Activated T-cell treated with anti-CD3 and anti-CD28 coated beads, Interleukin-2, amount 50 U/mL, for 4 hours (primary cell): ENCODE measurements at regions not wholly inside any gene's neighbourhood (a gene's known extent, or its start where the extent isn't known, plus 50 kb on each side); places are given as distances from the start of the nearest gene placed in this dataset.

Experiments used
- ATAC-seq, 2 donors: fragments of 200-7000 bp; cut with Tn5 transposase; one replicate each; pipeline ENCODE4 v1.10.0; 2021
- DNase-seq: peaks from one replicate; pipeline ENCODE4 v3.0.0-alpha.2; 2020
- H3K27me3 Mint-ChIP-seq: one replicate; pipeline ENCODE4 v1.8.0; 2021; ENCODE audit warnings: low read depth, mixed read lengths
- H3K36me3 Mint-ChIP-seq: one replicate; pipeline ENCODE4 v1.8.0; 2022; ENCODE audit warnings: mixed read lengths; ENCODE audit not compliant: insufficient read depth
- H3K4me1 Mint-ChIP-seq: one replicate; pipeline ENCODE4 v1.8.0; 2021; ENCODE audit warnings: low read depth, mixed read lengths
- H3K4me3 Mint-ChIP-seq: one replicate; pipeline ENCODE4 v1.8.0; 2021; ENCODE audit warnings: mild to moderate bottlenecking, moderate library complexity, mixed read lengths
- H3K9me3 Mint-ChIP-seq: one replicate; pipeline ENCODE4 v1.8.0; 2021; ENCODE audit warnings: mixed read lengths

- H3K36me3 Mint-ChIP-seq, result no peaks in the 10 kb centered on the region
- H3K4me1 Mint-ChIP-seq, result no peaks in the 10 kb centered on the region
- H3K27me3 Mint-ChIP-seq, result no peaks in the 10 kb centered on the region
- ATAC-seq (no peak), DNase-seq (no peak)
- peaks cover 3% of the 10 kb centered on the region for H3K9me3 Mint-ChIP-seq
- H3K4me3 Mint-ChIP-seq, result no peak overlapping the region
Measured at GRCh38 chr2:80887841-80888378, 583.4 kb upstream of the LRRTM1 start.

GRCh38 chr2:80874374-80874773, 569.8 kb upstream of the LRRTM1 start:
- H3K4me1 Mint-ChIP-seq, result no peaks in the 10 kb centered on the region
- H3K36me3 Mint-ChIP-seq, result no peaks in the 10 kb centered on the region
- DNase-seq (no peak), ATAC-seq (no peak)
- H3K4me3 Mint-ChIP-seq, result no peak overlapping the region
- H3K27me3 Mint-ChIP-seq, result no peaks in the 10 kb centered on the region
- H3K9me3 Mint-ChIP-seq, result peaks cover 16% of the 10 kb centered on the region

GRCh38 chr2:80869858-80870438, 565.4 kb upstream of the LRRTM1 start:
- no peaks in the 10 kb centered on the region for H3K27me3 Mint-ChIP-seq
- no peaks in the 10 kb centered on the region for H3K36me3 Mint-ChIP-seq

GRCh38 chr2:80863147-80863714, 558.7 kb upstream of the LRRTM1 start:
- H3K27me3 Mint-ChIP-seq, result no peaks in the 10 kb centered on the region
- peaks cover 13% of the 10 kb centered on the region for H3K9me3 Mint-ChIP-seq
- no peak overlapping the region for H3K4me3 Mint-ChIP-seq
- H3K4me1 Mint-ChIP-seq, result no peaks in the 10 kb centered on the region
- no peaks in the 10 kb centered on the region for H3K36me3 Mint-ChIP-seq
- DNase-seq (no peak), ATAC-seq (no peak)

More at GRCh38 chr2:80869858-80870438, 565.4 kb upstream of the LRRTM1 start:
- peaks cover 14% of the 10 kb centered on the region for H3K9me3 Mint-ChIP-seq
- H3K4me1 Mint-ChIP-seq, result no peaks in the 10 kb centered on the region
- DNase-seq (no peak), ATAC-seq (no peak)
- H3K4me3 Mint-ChIP-seq, result no peak overlapping the region

DNA sequence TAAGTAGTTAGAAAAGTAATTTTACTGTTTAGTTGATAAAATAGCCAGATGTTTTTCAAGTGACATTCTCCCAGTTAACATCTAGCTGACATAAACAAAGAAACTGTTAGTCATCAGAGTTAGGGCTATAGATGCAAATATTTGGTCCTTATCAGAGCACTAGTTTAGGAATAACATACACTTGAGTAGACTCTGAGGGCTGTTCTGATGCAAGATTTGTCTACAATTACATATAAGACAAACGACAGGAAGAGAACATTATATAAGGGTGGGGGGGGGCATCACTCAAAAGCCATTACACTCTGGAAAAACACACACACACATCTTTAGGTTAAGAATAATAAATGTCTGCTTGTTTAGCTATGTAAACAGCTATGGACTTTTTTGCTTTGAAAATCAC, 554.4 kb upstream of the LRRTM1 start:
- no peak overlapping the region for H3K4me3 Mint-ChIP-seq
- no peaks in the 10 kb centered on the region for H3K36me3 Mint-ChIP-seq
- H3K9me3 Mint-ChIP-seq, result peaks cover 4% of the 10 kb centered on the region
- no peaks in the 10 kb centered on the region for H3K4me1 Mint-ChIP-seq
- ATAC-seq, result no peak
- DNase-seq, result no peak
- H3K27me3 Mint-ChIP-seq, result no peaks in the 10 kb centered on the region

- no peaks in the 10 kb centered on the region for H3K27me3 Mint-ChIP-seq
- no peaks in the 10 kb centered on the region for H3K36me3 Mint-ChIP-seq
- H3K4me3 Mint-ChIP-seq, result no peak overlapping the region
- ATAC-seq, result no peak
- no peaks in the 10 kb centered on the region for H3K4me1 Mint-ChIP-seq
- H3K9me3 Mint-ChIP-seq, result peaks cover 9% of the 10 kb centered on the region
- no peak for DNase-seq
Measured at GRCh38 chr2:80856227-80856626, 551.7 kb upstream of the LRRTM1 start.

DNA sequence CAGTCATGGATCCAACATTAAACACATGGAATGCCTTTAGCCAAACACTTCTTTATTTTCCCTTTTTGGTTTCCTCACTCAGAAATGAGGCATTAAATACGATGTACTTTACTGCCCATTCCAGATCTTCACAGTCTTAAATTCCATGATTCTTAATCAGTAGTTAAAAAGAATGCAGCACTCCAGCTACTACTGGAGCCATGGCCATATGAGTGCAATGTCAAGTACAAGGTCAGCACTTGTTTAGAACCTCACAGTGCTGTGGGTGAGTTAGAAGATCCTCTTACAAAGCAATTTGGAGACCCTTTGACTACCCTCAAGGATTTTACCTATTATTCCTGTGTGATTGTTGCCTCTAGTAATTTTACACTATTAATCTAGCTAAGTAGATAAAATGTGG, 550.3 kb upstream of the LRRTM1 start:
- no peak for ATAC-seq
- no peaks in the 10 kb centered on the region for H3K36me3 Mint-ChIP-seq
- no peaks in the 10 kb centered on the region for H3K4me1 Mint-ChIP-seq
- no peak for DNase-seq
- peaks cover 11% of the 10 kb centered on the region for H3K9me3 Mint-ChIP-seq
- no peak overlapping the region for H3K4me3 Mint-ChIP-seq
- no peaks in the 10 kb centered on the region for H3K27me3 Mint-ChIP-seq

GRCh38 chr2:80852808-80853139, 548.2 kb upstream of the LRRTM1 start:
- H3K4me1 Mint-ChIP-seq, result no peaks in the 10 kb centered on the region
- DNase-seq (no peak), ATAC-seq (no peak)
- no peaks in the 10 kb centered on the region for H3K27me3 Mint-ChIP-seq
- no peak overlapping the region for H3K4me3 Mint-ChIP-seq
- H3K36me3 Mint-ChIP-seq, result no peaks in the 10 kb centered on the region
- peaks cover 13% of the 10 kb centered on the region for H3K9me3 Mint-ChIP-seq

- peaks cover 13% of the 10 kb centered on the region for H3K9me3 Mint-ChIP-seq
- H3K27me3 Mint-ChIP-seq, result no peaks in the 10 kb centered on the region
- H3K4me3 Mint-ChIP-seq, result no peak overlapping the region
- H3K36me3 Mint-ChIP-seq, result no peaks in the 10 kb centered on the region
- DNase-seq, result no peak
- H3K4me1 Mint-ChIP-seq, result no peaks in the 10 kb centered on the region
- no peak for ATAC-seq
Measured at GRCh38 chr2:80852079-80852807, 547.7 kb upstream of the LRRTM1 start.

- Mint-ChIP-seq H3K4me1 (no peaks in the 10 kb centered on the region), H3K4me3 (no peak overlapping the region), H3K36me3 (no peaks in the 10 kb centered on the region), H3K9me3 (peaks cover 18% of the 10 kb centered on the region), H3K27me3 (no peaks in the 10 kb centered on the region)
- ATAC-seq, result no peak
- DNase-seq, result no peak
Measured at GRCh38 chr2:80830891-80831290, 526.3 kb upstream of the LRRTM1 start.

- H3K27me3 Mint-ChIP-seq, result no peaks in the 10 kb centered on the region
- no peaks in the 10 kb centered on the region for H3K4me1 Mint-ChIP-seq
- no peak overlapping the region for H3K4me3 Mint-ChIP-seq
- ATAC-seq, result no peak
- no peaks in the 10 kb centered on the region for H3K36me3 Mint-ChIP-seq
- DNase-seq, result no peak
- peaks cover 24% of the 10 kb centered on the region for H3K9me3 Mint-ChIP-seq
Measured at GRCh38 chr2:80822999-80823398, 518.4 kb upstream of the LRRTM1 start.

GRCh38 chr2:80815259-80815658, 510.7 kb upstream of the LRRTM1 start:
- Mint-ChIP-seq H3K4me1 (no peaks in the 10 kb centered on the region), H3K27me3 (no peaks in the 10 kb centered on the region), H3K4me3 (no peak overlapping the region), H3K9me3 (peaks cover 34% of the 10 kb centered on the region), H3K36me3 (no peaks in the 10 kb centered on the region)
- DNase-seq (no peak), ATAC-seq (no peak)

GRCh38 chr2:80786584-80786983, 482.0 kb upstream of the LRRTM1 start:
- Mint-ChIP-seq H3K36me3 (no peaks in the 10 kb centered on the region), H3K4me1 (no peaks in the 10 kb centered on the region), H3K4me3 (no peak overlapping the region), H3K27me3 (no peaks in the 10 kb centered on the region), H3K9me3 (peaks cover 9% of the 10 kb centered on the region)
- DNase-seq (no peak), ATAC-seq (no peak)

GRCh38 chr2:80778704-80779103, 474.2 kb upstream of the LRRTM1 start:
- Mint-ChIP-seq H3K4me1 (no peaks in the 10 kb centered on the region), H3K4me3 (no peak overlapping the region), H3K9me3 (peaks cover 22% of the 10 kb centered on the region), H3K27me3 (no peaks in the 10 kb centered on the region), H3K36me3 (no peaks in the 10 kb centered on the region)
- DNase-seq (no peak), ATAC-seq (no peak)

DNA sequence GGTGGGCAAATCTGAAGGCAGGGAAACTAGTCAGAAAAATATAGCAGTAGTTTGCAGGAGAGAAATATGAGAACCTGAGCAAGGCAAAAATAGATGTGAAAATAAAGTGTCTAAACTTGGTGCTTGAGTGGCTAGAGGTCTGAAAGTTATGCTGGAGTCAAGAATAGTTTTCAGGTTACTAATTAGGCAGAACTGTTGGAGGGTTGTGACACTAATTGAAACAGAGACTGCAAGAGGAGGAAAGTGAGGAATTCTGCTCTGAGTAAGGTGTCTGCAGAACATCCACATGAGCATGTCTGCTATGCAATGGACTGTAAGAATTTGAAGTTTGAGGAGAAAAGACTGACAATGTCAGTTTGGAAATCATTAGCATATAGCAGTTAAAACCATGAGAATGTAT, 444.0 kb upstream of the LRRTM1 start:
- Mint-ChIP-seq H3K9me3 (peaks cover 16% of the 10 kb centered on the region), H3K36me3 (no peaks in the 10 kb centered on the region), H3K4me1 (no peaks in the 10 kb centered on the region), H3K4me3 (no peak overlapping the region), H3K27me3 (no peaks in the 10 kb centered on the region)
- DNase-seq (no peak), ATAC-seq (no peak)
